Thymus (tissue), 11 donors: ENCODE measurements at regions not wholly inside any gene's neighbourhood (a gene's known extent, or its start where the extent isn't known, plus 50 kb on each side); places are given as distances from the start of the nearest gene placed in this dataset.
"Not testable (repeated sequence)": the region's sequence is repeated elsewhere in the genome, so short reads cannot be mapped to it uniquely, and the experiment has no call there.

ENCODE experiments used
- DNase-seq, 9 donors: peaks; one replicate each; pipeline ENCODE4 v3.0.0-alpha.2; 2013; ENCODE audit warnings: low spot score in 9 of 9, low read depth in 6 of 9, missing footprints in 1 of 9
- H3K27ac ChIP-seq, 2 donors: one replicate each; pipeline ENCODE4 v1.5.1; 2013; ENCODE audit warnings: control low read depth in 1 of 2, low read depth in 1 of 2, low read length in 1 of 2, mild to moderate bottlenecking in 1 of 2, moderate library complexity in 1 of 2
- H3K27me3 ChIP-seq, 2 donors: one replicate each; pipeline ENCODE4 v1.5.1; 2013; ENCODE audit warnings: low read length in 1 of 2; ENCODE audit not compliant: control insufficient read depth in 2 of 2, insufficient read depth in 1 of 2
- H3K36me3 ChIP-seq, 2 donors: one replicate each; pipeline ENCODE4 v1.5.1; 2013; ENCODE audit warnings: low read length in 1 of 2, mild to moderate bottlenecking in 1 of 2, moderate library complexity in 1 of 2; ENCODE audit not compliant: control insufficient read depth in 2 of 2, insufficient read depth in 2 of 2
- H3K4me1 ChIP-seq, 2 donors: one replicate each; pipeline ENCODE4 v1.5.1; 2013; ENCODE audit warnings: low read length in 2 of 2; ENCODE audit not compliant: control insufficient read depth in 2 of 2, insufficient read depth in 2 of 2
- H3K4me3 ChIP-seq, 2 donors: one replicate each; pipeline ENCODE4 v1.5.1; 2013; ENCODE audit warnings: low read length in 2 of 2, control low read depth in 1 of 2, mild to moderate bottlenecking in 1 of 2
- H3K9me3 ChIP-seq, 2 donors: one replicate each; pipeline ENCODE4 v1.5.1; 2013; ENCODE audit warnings: low read length in 1 of 2, mild to moderate bottlenecking in 1 of 2; ENCODE audit not compliant: control insufficient read depth in 2 of 2, insufficient read depth in 1 of 2
- WGBS: extraction: QIAGEN DNeasy Blood & Tissue Kit; methylation state at CpG from one replicate; pipeline ENCODE4 v1.1.7; 2013; 5-methylcytosine and 5-hydroxymethylcytosine counted together
- donor health status: healthy.

- not testable (repeated sequence) for H3K36me3 ChIP-seq, H3K4me3 ChIP-seq, H3K27me3 ChIP-seq, DNase-seq, H3K27ac ChIP-seq, H3K4me1 ChIP-seq
- peaks cover 6 to 38% of the 10 kb centered on the region in 2 donors for H3K9me3 ChIP-seq
- 77% methylated on average over 3 of the region's 3 CpGs for WGBS
These were observed 232.0 kb downstream of the CWH43 start for GRCh38 chr4:49218094-49218493.

- peaks cover 5 to 30% of the 10 kb centered on the region in 2 donors for H3K9me3 ChIP-seq
These were observed 232.9 kb downstream of the CWH43 start for GRCh38 chr4:49218931-49219330.

GRCh38 chr4:49219489-49220225, 233.6 kb downstream of the CWH43 start:
- not testable (repeated sequence) for H3K27ac ChIP-seq, H3K27me3 ChIP-seq, DNase-seq, H3K36me3 ChIP-seq, H3K4me1 ChIP-seq, H3K4me3 ChIP-seq
- peaks cover 3 to 22% of the 10 kb centered on the region in 2 donors for H3K9me3 ChIP-seq
- WGBS, result 52% methylated on average over 4 of the region's 4 CpGs

More at GRCh38 chr4:49218931-49219330, 232.9 kb downstream of the CWH43 start:
- DNase-seq, H3K27me3 ChIP-seq, H3K4me1 ChIP-seq, H3K4me3 ChIP-seq, H3K36me3 ChIP-seq, H3K27ac ChIP-seq: not testable (repeated sequence)

- Histone ChIP-seq H3K36me3 (no peaks in the 10 kb centered on the region), H3K4me3 (no peak overlapping the region), H3K27ac (no peak overlapping the region), H3K27me3 (no peaks in the 10 kb centered on the region), H3K4me1 (no peaks in the 10 kb centered on the region), H3K9me3 (peaks cover 3 to 14% of the 10 kb centered on the region in 2 donors)
- 43% methylated on average over 4 of the region's 4 CpGs for WGBS
- no peak for DNase-seq
These were observed 235.1 kb downstream of the CWH43 start for GRCh38 chr4:49221209-49221608.

- not testable (repeated sequence) for H3K36me3 ChIP-seq, H3K4me3 ChIP-seq, H3K27me3 ChIP-seq, DNase-seq, H3K27ac ChIP-seq, H3K4me1 ChIP-seq
- 65% methylated on average over 1 of the region's 1 CpG for WGBS
- H3K9me3 ChIP-seq, result peaks cover 3 to 14% of the 10 kb centered on the region in 2 donors
These were observed 236.7 kb downstream of the CWH43 start for GRCh38 chr4:49222810-49223209.

GRCh38 chr4:49226216-49226866, 240.3 kb downstream of the CWH43 start:
- 81% methylated on average over 6 of the region's 6 CpGs for WGBS
- not testable (repeated sequence) for DNase-seq, H3K4me1 ChIP-seq, H3K4me3 ChIP-seq, H3K27ac ChIP-seq, H3K27me3 ChIP-seq, H3K36me3 ChIP-seq, H3K9me3 ChIP-seq

GRCh38 chr4:49227941-49228340, 241.9 kb downstream of the CWH43 start:
- not testable (repeated sequence) for H3K27me3 ChIP-seq, H3K27ac ChIP-seq, H3K36me3 ChIP-seq, DNase-seq, H3K4me3 ChIP-seq, H3K4me1 ChIP-seq, H3K9me3 ChIP-seq
- WGBS, result 89% methylated on average over 1 of the region's 1 CpG

GRCh38 chr4:49229243-49229642, 243.2 kb downstream of the CWH43 start:
- H3K4me1 ChIP-seq, H3K9me3 ChIP-seq, H3K4me3 ChIP-seq, H3K36me3 ChIP-seq, DNase-seq, H3K27ac ChIP-seq, H3K27me3 ChIP-seq: not testable (repeated sequence)
- WGBS, result 51% methylated on average over 1 of the region's 1 CpG

GRCh38 chr4:49229713-49230112, 243.6 kb downstream of the CWH43 start:
- not testable (repeated sequence) for DNase-seq, H3K4me1 ChIP-seq, H3K27me3 ChIP-seq, H3K27ac ChIP-seq, H3K4me3 ChIP-seq, H3K36me3 ChIP-seq, H3K9me3 ChIP-seq
- WGBS, result 63% methylated on average over 6 of the region's 6 CpGs
